Peyer's patch (tissue), 4 donors: ENCODE measurements at regions not wholly inside any gene's neighbourhood (a gene's known extent, or its start where the extent isn't known, plus 50 kb on each side); places are given as distances from the start of the nearest gene placed in this dataset.

Source experiments
- POLR2A ChIP-seq, 2 donors: fragments of 450-650 bp; IDR thresholded peaks; one replicate each; pipeline ENCODE4 v1.5.1; 2017; ENCODE audit warnings: antibody characterized with exemption in 2 of 2, mild to moderate bottlenecking in 2 of 2, moderate library complexity in 2 of 2
- TF ChIP-seq, protein P1 (sequence below), 6 experiments: fragments of 450-650 bp in 4 of 6; fragments of 200-600 bp in 2 of 6; sonication (generic) in 1 of 6; IDR thresholded peaks; one replicate each; pipeline ENCODE4 v1.5.1; 2017 to 2019; ENCODE audit warnings: antibody characterized with exemption in 6 of 6, mild to moderate bottlenecking in 3 of 6, moderate library complexity in 1 of 6

GRCh38 chr6:164578616-164579015 is 730.8 kb downstream of the C6orf118 start:
- TF ChIP-seq, protein P1, sequence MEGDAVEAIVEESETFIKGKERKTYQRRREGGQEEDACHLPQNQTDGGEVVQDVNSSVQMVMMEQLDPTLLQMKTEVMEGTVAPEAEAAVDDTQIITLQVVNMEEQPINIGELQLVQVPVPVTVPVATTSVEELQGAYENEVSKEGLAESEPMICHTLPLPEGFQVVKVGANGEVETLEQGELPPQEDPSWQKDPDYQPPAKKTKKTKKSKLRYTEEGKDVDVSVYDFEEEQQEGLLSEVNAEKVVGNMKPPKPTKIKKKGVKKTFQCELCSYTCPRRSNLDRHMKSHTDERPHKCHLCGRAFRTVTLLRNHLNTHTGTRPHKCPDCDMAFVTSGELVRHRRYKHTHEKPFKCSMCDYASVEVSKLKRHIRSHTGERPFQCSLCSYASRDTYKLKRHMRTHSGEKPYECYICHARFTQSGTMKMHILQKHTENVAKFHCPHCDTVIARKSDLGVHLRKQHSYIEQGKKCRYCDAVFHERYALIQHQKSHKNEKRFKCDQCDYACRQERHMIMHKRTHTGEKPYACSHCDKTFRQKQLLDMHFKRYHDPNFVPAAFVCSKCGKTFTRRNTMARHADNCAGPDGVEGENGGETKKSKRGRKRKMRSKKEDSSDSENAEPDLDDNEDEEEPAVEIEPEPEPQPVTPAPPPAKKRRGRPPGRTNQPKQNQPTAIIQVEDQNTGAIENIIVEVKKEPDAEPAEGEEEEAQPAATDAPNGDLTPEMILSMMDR (IDR thresholded peaks at IDR 0.05), result no peak
- TF ChIP-seq POLR2A (IDR thresholded peaks at IDR 0.05), result no peak
